GM18498 (cell line): ENCODE measurements at regions not wholly inside any gene's neighbourhood (a gene's known extent, or its start where the extent isn't known, plus 50 kb on each side); places are given as distances from the start of the nearest gene placed in this dataset.
"Not testable (repeated sequence)": the region's sequence is repeated elsewhere in the genome, so short reads cannot be mapped to it uniquely, and the experiment has no call there.

ENCODE experiments used
- ATAC-seq: cut with Tn5 transposase; IDR thresholded peaks from one replicate; pipeline ENCODE4 v1.9.1; 2021; ENCODE audit warnings: mild to moderate bottlenecking, moderate library complexity; ENCODE audit not compliant: unreplicated experiment

DNA sequence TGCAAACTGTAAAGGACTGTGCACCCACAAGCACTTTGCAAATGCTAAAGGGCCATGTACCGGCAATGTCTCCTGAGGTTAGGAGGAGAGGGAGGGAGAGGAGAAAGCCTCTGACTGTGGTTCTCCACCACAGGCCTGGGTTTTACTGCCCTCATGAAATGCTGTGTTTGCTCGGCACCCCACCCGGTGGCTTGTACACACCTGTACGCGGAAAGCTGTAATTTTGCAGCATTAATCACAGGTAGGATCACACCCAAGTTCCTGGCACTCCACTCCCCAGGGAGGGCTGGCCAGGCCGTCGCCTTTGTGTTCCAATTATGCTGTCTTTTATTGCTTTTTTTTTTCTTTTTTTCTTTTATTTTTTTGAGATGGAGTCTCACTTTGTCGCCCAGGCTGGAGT lies 78.5 kb upstream of the MYL10 start:
- no peak for ATAC-seq

DNA sequence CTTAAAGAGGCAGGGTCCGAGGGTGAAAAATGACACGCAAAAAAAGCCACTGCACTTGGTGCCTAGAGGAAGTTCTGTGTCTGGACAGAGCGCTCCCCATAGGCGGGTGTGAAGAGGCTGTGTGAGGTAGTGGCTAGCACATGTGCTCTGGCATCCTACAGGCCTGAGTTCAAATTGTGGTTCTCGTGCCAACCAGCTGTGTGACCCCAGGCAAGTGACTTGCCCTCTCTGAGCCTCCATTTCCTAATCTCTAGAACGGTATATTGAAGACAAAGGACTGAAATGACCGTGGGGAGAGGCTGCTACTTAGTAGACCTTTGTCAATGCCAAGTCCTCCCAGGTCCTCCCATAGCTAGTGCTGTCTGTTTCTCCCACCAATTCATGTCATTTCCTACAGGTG lies 79.1 kb upstream of the MYL10 start:
- ATAC-seq: no peak

DNA sequence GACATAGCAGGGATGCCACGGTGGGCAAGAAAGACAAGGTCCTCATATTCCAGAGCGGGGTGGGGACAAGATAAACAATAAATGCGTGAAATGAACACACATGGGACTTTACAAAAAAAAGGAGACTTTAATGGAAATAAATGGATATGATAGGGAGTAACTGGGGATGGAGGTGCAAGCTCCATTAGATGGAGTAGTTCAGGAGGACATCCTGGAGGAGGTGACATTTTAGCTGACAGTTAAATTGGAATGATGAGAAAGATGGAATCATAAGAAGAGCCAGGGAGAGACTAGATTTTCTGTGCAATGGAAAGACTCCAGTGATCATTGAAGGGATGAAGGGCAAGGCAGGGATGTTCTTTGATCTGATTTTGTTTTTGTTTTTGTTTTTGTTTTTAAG lies 83.6 kb upstream of the MYL10 start:
- no peak for ATAC-seq

DNA sequence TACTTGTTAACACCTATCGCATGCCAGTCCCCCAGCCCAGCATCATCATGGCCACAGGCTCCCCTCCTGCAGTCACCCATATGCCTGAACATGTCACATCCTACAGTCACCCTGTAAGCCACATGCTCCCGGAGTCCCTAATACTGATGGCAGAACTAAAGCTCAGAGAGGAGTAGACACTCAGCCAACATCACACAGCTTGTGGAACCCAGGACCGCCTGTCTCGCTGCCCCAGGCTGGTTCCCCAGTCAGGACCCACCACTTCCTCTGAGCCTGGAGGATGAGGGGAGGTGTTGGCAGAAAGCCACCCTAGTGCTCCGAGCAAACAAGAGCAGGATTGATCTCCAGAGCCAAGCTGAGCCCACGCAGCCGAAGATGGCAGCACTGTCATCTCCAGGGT lies 85.0 kb upstream of the MYL10 start:
- no peak for ATAC-seq

DNA sequence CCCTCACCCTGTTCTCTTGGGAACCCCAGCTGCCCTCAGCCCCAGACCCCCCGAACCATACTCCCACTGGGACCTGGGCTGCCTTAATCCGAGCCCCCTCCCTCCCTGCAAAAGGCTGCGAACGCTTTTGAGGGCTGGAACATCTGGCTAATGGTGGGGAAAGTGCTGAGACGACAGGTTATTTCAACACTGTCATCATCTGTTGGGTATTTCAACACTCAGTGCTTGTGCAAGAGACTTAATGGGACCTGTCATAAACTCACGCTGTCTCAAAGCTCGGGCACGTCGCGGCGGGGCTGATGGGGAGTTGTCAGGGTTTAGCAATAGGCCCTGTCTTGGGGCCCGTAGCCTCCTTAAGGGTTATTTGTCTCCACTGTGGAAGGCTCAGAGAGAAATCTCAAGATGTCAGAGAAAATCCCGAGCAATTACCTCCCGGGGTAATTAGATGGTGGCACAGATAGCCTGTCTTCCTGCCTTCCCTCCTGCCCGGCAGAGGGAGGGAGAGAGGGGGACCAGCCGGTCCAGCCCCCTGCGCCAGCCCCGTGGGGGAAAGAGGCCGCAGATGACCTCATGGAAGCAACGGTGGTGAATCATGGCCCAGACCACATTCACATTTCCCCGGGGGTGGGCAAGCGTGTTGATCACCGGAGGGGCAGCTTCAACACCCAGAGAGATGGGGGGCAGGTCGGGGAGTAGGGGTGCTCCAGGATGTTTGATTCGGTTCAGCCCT lies 88.7 kb upstream of the MYL10 start:
- no peak for ATAC-seq

DNA sequence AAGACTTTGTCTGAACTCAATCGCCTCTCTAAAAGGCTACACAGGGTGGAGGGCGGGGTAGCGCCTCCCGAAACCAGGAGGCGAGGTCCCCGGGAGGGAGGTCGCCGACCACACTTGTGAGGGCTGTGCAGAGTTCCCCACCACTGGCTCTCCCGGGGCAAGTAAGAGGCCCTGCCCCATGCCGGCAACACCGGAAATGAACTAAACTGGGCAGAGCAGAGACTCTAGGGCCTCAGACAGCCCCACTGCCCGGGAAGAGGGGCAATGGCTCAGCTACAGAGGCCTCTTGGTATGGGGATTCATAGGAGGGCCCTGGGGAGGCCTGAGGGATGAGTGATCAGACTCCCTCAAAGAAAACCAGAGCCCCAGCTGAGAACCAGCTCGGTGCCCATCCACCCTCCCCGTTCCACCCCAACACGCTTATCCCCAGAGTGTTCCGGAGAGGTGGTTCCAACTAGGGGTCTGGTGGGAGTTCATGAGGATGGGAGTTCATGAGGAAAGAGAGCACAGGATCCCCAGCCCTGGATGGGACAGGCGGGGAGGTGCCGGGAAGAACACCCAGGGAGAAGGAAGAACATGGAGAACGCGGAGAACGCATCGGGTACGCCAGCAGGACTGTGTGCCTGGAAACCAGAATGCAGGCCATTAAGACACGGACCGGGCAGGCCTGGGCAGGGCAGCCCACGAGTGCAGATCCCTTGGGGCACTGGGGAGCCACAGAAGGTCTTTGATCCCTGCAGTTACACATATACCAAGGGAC lies 89.4 kb upstream of the MYL10 start:
- ATAC-seq: no peak

DNA sequence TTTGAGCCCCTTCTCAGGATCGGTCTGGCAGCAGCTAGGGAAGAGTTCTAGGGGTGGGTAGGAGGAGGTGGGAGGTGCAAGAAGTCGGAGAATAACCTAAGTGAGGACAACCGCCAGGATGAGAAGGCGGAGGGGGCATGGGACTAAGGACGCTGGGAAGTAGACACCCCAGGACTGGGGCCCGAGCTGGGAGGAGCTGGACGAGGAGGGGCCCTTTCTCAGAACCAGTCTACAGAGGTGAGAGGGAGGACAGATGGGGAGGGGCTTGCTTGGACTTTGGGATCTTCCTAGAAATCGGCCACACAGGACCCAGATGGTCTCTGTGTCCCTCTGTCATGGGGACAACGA lies 90.0 kb upstream of the MYL10 start:
- no peak for ATAC-seq

DNA sequence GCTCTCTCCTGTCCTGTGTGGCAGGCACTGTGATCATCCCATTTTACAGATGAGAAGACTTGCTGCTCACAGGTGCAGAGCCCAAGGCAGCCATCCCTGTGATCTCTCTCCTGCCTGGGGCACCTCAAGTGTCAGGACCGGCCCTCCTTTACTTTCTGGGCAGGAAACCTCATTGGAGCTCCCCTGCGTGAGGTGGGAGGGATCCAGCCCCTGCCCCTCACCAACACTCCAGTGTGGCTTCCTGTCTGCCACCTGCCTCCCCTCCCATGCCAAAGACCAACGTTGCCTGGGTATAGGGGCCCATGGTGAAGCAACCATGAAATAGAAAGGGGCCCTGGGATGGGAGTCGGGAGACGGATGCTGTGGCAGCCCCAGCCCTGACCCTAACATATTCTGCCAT lies 91.2 kb upstream of the MYL10 start:
- ATAC-seq: no peak

DNA sequence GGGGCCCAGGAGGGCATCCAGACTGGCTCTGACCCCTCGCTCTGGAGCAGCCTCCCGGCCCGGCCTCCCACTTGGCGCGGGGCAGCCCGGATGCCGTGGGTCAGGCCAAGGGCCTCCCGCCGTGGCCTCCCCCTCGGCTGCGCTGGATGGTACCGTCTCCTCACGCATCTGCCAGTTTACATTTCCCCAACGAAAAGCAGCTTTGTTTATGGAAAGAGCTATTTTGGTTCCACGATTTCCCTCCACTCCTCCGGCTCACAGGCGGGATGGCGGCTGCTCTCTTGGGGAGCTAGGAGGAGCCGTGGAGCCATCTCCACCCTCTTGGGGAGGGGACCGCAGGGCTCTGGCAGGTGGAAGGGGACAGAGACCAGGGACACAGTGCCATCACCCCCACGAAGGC lies 93.2 kb upstream of the MYL10 start:
- ATAC-seq: no peak

DNA sequence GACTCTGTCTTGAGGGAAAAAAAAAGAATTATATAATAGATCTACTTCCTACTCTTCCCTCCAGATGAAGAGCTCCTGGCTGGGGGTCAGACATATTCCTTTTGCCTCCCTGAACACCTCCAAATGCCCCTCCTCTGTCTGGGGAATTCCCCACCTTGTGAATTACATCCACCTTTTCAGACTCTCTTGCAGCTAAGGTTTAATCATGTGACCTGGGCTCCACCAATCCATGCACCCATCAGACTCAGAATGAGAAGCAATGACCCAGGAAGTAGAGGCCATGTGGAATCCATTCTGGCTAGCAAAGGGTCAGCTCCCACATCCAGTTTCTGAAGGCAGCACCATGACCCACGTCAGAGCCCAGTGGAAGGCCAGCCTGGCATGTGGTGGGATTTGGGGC lies 93.6 kb upstream of the CUX1 start:
- no peak for ATAC-seq

DNA sequence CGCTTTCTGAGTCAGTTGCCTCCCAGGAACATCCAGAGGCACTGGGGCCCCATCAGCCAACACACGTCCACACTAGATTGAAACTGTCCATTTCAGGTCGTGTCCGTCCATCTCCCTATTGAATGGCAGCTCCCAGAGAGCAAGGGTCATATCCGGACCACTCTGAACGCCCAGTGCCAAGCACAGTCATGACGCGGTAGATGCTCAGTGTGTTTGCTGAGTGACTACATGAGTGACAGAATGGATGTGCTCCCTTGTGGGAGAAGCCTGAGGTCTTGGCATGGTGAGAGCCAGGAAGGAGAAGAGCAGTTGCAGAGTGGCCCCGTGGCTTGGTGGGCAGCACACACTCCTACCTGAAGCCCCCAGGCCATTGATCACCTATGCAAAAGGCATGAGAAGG lies 92.5 kb upstream of the CUX1 start:
- no peak for ATAC-seq

DNA sequence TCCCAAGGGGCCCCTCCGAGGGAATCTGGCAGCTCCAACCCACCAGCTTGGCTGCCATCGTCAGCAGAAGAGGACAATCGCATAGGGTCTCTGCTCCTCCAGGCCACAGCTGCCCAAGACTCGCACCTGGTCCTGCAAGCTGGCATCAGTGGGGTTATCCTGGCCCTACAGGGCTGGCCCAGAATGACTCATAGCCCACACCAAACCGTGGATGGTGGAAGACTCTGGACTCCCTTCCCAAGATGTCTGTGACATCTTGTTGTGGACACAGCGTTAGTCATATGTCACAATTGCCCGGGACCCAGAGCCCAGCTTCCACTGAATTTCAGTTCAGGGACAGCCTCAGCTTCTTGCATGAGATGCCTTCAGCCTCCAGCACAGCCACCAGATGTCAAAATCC lies 91.5 kb upstream of the CUX1 start:
- no peak for ATAC-seq

DNA sequence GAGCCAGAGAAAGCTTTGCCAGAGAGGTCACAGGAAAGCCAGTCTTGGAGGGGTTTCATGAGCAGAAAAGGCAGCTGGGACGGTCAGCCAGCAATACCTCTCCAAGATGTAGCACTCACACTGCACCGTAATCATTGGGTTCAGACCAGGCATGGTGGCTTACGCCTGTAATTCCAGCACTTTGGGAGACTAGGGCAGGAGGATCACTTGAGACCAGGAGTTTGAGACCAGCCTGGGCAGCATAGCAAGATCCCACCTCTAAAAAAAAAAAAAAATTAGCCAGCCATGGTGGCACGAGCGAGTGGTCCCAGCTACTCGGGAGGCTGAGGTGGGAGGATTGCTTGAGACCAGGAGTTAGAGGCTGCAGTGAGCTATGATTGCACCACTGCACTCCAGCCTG lies 90.2 kb upstream of the CUX1 start:
- no peak for ATAC-seq

DNA sequence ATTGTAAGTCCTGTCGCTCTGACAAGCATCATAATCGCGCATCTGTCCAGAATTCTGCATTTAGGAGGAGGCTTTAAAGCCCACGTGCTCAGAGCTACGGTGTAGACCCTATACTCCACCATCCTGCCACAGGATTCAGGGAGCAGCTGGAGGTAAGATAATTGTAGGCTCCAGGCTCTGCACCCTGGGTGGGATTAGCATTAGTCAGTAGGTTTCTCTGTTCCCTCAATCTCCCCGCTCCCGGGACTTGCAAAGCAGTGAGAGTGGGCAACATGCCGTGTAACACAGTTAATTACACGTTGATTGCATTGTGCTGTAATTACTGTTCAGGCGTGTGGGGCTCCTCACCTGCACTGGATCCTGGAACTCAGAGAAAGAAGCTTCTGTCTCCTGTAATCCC lies 89.3 kb upstream of the CUX1 start:
- ATAC-seq: no peak

DNA sequence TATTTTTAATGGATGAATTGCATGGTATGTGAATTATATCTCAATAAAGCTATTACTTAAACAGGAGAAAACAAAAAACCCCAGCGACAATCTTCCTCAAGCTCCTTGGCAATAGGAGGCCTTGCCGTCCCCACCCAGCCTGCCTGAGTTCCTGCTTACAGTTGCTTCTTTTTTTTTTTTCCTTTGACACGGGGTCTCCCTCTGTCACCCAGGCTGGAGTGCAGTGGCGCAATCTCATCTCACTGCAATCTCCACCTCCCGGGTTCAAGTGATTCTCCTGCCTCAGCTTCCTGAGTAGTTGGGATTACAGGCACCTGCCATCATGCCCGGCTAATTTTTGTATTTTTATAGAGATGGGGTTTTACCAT lies 88.6 kb upstream of the CUX1 start:
- ATAC-seq: not testable (repeated sequence)

DNA sequence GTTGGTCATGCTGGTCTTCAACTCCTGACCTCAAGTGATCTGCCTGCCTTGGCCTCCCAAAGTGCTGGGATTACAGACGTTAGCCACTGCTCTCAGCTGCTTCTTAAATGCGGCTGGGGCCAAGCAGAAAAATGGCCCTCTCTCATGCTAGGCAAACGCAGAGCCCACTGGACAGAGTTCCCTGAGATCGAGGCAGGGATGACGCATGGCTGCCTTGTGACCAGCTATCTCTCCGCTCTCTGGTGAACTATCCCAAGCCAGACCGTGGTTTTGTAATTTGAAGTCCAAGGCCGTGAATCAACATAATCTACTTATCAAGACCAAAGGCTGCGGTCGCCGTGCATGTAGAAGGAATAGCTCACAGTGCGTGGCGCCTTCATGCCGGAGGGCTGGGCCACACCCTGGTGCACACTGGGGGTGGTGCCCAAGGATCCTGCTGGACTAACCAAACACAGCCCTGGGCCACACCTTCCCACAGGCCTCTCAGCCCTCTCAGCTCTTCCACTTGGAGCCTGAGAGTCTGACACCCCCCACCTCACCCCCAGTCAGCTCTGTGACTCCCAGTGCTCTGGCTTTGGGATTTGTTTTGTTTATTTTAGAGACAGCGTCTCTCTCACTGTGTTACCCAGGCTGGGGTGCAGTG lies 88.1 kb upstream of the CUX1 start:
- ATAC-seq: no peak

DNA sequence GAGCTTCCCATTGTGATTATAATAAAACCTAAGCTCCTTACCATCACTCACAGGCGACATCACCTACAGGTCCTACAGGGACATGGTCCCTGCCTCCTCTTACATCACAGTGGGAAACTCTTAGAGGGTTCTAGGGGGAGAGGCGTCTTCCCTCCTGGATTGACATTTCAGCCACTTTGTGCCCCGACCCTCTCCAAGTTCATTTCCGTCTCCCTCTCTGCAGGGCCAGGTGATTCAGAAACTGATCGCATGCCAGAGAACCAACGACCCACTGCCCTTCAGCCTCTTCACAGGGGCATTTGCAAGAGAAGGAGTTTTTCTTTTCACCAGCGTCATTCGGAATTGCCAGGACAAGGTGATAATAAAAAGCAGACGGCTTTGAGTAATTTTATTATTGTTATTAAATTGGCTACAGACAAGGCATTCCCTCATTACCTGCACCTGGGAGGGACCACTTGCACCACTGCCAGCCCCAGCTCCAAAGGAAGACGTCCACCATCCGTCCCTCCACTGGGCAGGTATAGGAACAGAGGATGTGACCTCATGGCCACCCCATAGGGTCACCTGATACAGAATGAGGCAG lies 85.8 kb upstream of the CUX1 start:
- ATAC-seq: no peak

DNA sequence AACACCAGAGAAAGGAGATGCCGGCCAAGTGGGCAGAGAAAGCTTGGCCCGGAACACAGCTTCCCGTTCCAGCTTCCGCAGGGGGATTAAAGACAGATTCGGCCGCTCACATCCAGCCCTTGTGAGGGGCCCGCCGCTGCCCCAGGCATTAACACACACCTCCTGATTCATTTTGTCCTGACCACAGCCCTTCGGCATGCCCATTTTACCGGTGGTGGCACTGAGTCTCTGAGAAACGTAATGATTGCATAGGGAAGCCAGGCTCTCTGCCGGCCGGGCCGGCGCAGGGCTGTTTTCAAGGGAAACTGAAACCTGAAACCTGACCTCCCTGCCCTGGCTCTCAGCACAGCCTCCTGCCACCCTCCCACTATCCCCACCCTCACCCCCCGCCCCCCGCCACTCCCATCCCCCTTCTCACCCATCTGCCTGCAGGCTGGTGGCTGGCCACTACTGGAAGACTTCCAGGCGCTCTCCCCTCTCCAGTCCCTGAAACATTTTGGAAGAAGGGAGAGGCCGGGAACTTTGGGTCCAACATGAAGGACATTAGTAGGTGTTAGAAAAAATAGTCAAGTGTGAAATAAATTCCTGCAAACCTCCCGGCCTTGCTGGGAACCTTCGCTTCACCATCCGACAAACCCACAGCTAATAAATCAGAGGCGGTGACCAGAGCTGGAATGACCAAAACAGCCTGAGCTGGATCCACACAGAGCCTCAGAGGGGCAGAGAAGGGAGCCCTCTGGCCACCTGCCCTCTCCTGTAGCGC lies 83.5 kb upstream of the CUX1 start:
- ATAC-seq: no peak

DNA sequence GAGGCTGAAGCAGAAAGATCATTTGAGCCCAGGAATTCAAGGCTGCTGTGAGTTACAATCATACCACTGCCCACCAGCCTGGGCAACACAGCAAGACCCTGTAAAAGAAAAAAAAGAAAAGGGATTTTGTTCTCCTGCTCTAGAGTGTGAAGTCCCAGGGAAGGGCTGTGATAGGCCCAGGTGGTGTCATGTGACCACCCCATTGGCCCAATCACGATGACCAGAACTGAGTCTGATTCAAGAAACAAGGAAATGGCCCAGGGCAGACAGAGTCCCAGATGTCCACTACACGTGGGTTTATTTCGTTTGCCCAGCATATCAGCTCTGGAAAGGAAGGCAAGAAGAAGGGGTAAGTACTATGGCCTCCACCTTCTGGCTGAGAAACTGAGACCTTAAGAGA lies 81.3 kb upstream of the CUX1 start:
- ATAC-seq: no peak

DNA sequence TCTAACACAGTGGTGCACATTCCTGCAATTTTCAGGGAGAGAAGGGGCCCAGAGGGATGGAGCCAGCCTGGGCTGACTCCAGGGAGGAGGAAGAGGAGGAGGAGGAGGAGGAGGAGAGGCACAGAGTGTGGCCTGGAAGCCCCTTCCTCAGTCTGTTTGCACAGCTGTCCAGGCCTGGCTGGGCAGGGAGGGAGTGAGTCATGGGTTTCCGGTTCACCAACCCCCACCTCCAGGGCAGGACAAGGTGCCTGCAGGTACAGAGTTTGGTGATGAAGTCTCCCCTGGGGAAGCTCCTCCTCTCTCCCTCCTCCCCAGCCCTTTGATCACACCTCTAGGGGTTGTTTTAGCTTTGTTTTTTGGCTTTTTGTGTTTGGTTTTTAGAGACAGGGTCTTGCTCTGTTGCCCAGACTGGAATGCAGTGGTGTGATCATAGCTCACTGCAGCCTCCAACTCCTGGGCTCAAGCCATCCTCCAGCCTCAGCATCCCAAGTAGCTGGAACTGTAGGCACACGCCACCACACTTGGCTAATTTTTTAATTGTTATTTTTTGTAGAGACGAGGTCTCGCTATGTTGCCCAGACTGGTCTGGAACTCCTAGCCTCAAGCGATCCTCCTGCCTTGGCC lies 77.5 kb upstream of the CUX1 start:
- ATAC-seq: no peak
